ENCODE measurements at regions not wholly inside any gene's neighbourhood (a gene's known extent, or its start where the extent isn't known, plus 50 kb on each side); places are given as distances from the start of the nearest gene placed in this dataset.

- no peak for DNase-seq
Observed at GRCh38 chr2:65820454-65820853, 388.1 kb upstream of the SPRED2 start.

- DNase-seq: no peak
Observed at GRCh38 chr2:65819963-65820362, 387.6 kb upstream of the SPRED2 start.

GRCh38 chr2:65818873-65819451 is 386.6 kb upstream of the SPRED2 start:
- DNase-seq: peak; percentile 33

GRCh38 chr2:65813631-65814173 is 381.3 kb upstream of the SPRED2 start:
- DNase-seq: no peak

- DNase-seq: no peak
Observed at GRCh38 chr2:65812887-65813286, 380.5 kb upstream of the SPRED2 start.

GRCh38 chr2:65807942-65808341 is 375.5 kb upstream of the SPRED2 start:
- DNase-seq: no peak

- DNase-seq: no peak
Observed at GRCh38 chr2:65804777-65805176, 372.4 kb upstream of the SPRED2 start.

- DNase-seq: no peak
Observed at GRCh38 chr2:65802298-65802942, 370.0 kb upstream of the SPRED2 start.

GRCh38 chr2:65800998-65801397 is 368.6 kb upstream of the SPRED2 start:
- no peak for DNase-seq

GRCh38 chr2:65799141-65799854 is 366.9 kb upstream of the SPRED2 start:
- no peak for DNase-seq

- DNase-seq: no peak
Observed at GRCh38 chr2:65798641-65799040, 366.2 kb upstream of the SPRED2 start.

- DNase-seq: no peak
Observed at GRCh38 chr2:65794994-65795393, 362.6 kb upstream of the SPRED2 start.

GRCh38 chr2:65791404-65791975 is 359.1 kb upstream of the SPRED2 start:
- no peak for DNase-seq

- DNase-seq: no peak
Observed at GRCh38 chr2:65790676-65790935, 358.2 kb upstream of the SPRED2 start.

- DNase-seq: no peak
Observed at GRCh38 chr2:65789923-65790675, 357.7 kb upstream of the SPRED2 start.

- no peak for DNase-seq
Observed at GRCh38 chr2:65788556-65788955, 356.2 kb upstream of the SPRED2 start.

- DNase-seq: no peak
Observed at GRCh38 chr2:65786765-65787164, 354.4 kb upstream of the SPRED2 start.

GRCh38 chr2:65786007-65786717 is 353.8 kb upstream of the SPRED2 start:
- no peak for DNase-seq

- DNase-seq: no peak
Observed at GRCh38 chr2:65782996-65783650, 350.7 kb upstream of the SPRED2 start.

GRCh38 chr2:65782186-65782585 is 349.8 kb upstream of the SPRED2 start:
- DNase-seq: no peak

- no peak for DNase-seq
Observed at GRCh38 chr2:65781756-65782155, 349.4 kb upstream of the SPRED2 start.

GRCh38 chr2:65779021-65779420 is 346.6 kb upstream of the SPRED2 start:
- no peak for DNase-seq

All from hematopoietic multipotent progenitor cell treated with erythropoietin and hydrocortisone succinate and interleukin-3 and kit ligand, for 8 days (in vitro differentiated cells).